IPS-15b (cell line): ENCODE measurements at regions not wholly inside any gene's neighbourhood (a gene's known extent, or its start where the extent isn't known, plus 50 kb on each side); places are given as distances from the start of the nearest gene placed in this dataset.
"Not testable (repeated sequence)": the region's sequence is repeated elsewhere in the genome, so short reads cannot be mapped to it uniquely, and the experiment has no call there.

Source experiments
- H3K27me3 ChIP-seq: one replicate; pipeline ENCODE4 v1.6.1; 2013; ENCODE audit warnings: low read length; ENCODE audit not compliant: control insufficient read depth, insufficient read depth
- H3K36me3 ChIP-seq: one replicate; pipeline ENCODE4 v1.6.1; 2013; ENCODE audit warnings: low read length; ENCODE audit not compliant: control insufficient read depth, insufficient read depth
- H3K4me1 ChIP-seq: one replicate; pipeline ENCODE4 v1.6.1; 2013; ENCODE audit warnings: mild to moderate bottlenecking, low read length; ENCODE audit not compliant: control insufficient read depth, insufficient read depth
- H3K4me3 ChIP-seq: one replicate; pipeline ENCODE4 v1.5.1; 2013; ENCODE audit warnings: low read depth, low read length
- H3K9ac ChIP-seq: one replicate; pipeline ENCODE4 v1.6.1; 2013; ENCODE audit warnings: low read depth, mild to moderate bottlenecking, low read length
- H3K9me3 ChIP-seq: one replicate; pipeline ENCODE4 v1.6.1; 2013; ENCODE audit warnings: mild to moderate bottlenecking, low read length; ENCODE audit not compliant: control insufficient read depth, insufficient read depth

- not testable (repeated sequence) for H3K27me3 ChIP-seq, H3K4me1 ChIP-seq, H3K9me3 ChIP-seq, H3K9ac ChIP-seq, H3K36me3 ChIP-seq, H3K4me3 ChIP-seq
Observed at GRCh38 chr16:16448423-16448822, 69.5 kb downstream of the NPIPA7 start.

GRCh38 chr16:16449712-16450237 is 70.8 kb downstream of the NPIPA7 start:
- not testable (repeated sequence) for H3K27me3 ChIP-seq, H3K9me3 ChIP-seq, H3K9ac ChIP-seq, H3K36me3 ChIP-seq, H3K4me1 ChIP-seq, H3K4me3 ChIP-seq

- not testable (repeated sequence) for H3K4me3 ChIP-seq, H3K9me3 ChIP-seq, H3K27me3 ChIP-seq, H3K36me3 ChIP-seq, H3K9ac ChIP-seq, H3K4me1 ChIP-seq
Observed at GRCh38 chr16:16451721-16452410, 72.9 kb downstream of the NPIPA7 start.

- not testable (repeated sequence) for H3K9me3 ChIP-seq, H3K36me3 ChIP-seq, H3K27me3 ChIP-seq, H3K9ac ChIP-seq, H3K4me1 ChIP-seq, H3K4me3 ChIP-seq
Observed at GRCh38 chr16:16458579-16458978, 79.6 kb downstream of the NPIPA7 start.

- H3K4me3 ChIP-seq, H3K9me3 ChIP-seq, H3K36me3 ChIP-seq, H3K4me1 ChIP-seq, H3K9ac ChIP-seq, H3K27me3 ChIP-seq: not testable (repeated sequence)
Observed at GRCh38 chr16:16463792-16464191, 84.9 kb downstream of the NPIPA7 start.

- not testable (repeated sequence) for H3K4me3 ChIP-seq, H3K9me3 ChIP-seq, H3K36me3 ChIP-seq, H3K4me1 ChIP-seq, H3K27me3 ChIP-seq, H3K9ac ChIP-seq
Observed at GRCh38 chr16:16488919-16489318, 110.0 kb downstream of the NPIPA7 start.

GRCh38 chr16:16489466-16489865 is 110.5 kb downstream of the NPIPA7 start:
- not testable (repeated sequence) for H3K4me1 ChIP-seq, H3K36me3 ChIP-seq, H3K9ac ChIP-seq, H3K9me3 ChIP-seq, H3K4me3 ChIP-seq, H3K27me3 ChIP-seq

GRCh38 chr16:16494114-16494513 is 115.2 kb downstream of the NPIPA7 start:
- not testable (repeated sequence) for H3K4me3 ChIP-seq, H3K9ac ChIP-seq, H3K36me3 ChIP-seq, H3K9me3 ChIP-seq, H3K4me1 ChIP-seq, H3K27me3 ChIP-seq

GRCh38 chr16:16494998-16495397 is 116.1 kb downstream of the NPIPA7 start:
- not testable (repeated sequence) for H3K4me3 ChIP-seq, H3K27me3 ChIP-seq, H3K9ac ChIP-seq, H3K9me3 ChIP-seq, H3K36me3 ChIP-seq, H3K4me1 ChIP-seq

- not testable (repeated sequence) for H3K9ac ChIP-seq, H3K4me1 ChIP-seq, H3K9me3 ChIP-seq, H3K27me3 ChIP-seq, H3K36me3 ChIP-seq, H3K4me3 ChIP-seq
Observed at GRCh38 chr16:16499875-16500274, 120.9 kb downstream of the NPIPA7 start.

GRCh38 chr16:16507041-16507440 is 128.1 kb downstream of the NPIPA7 start:
- not testable (repeated sequence) for H3K4me3 ChIP-seq, H3K4me1 ChIP-seq, H3K36me3 ChIP-seq, H3K9ac ChIP-seq, H3K27me3 ChIP-seq, H3K9me3 ChIP-seq

GRCh38 chr16:16508344-16508743 is 129.4 kb downstream of the NPIPA7 start:
- H3K36me3 ChIP-seq, H3K4me3 ChIP-seq, H3K9ac ChIP-seq: not testable (repeated sequence)

GRCh38 chr16:16519395-16519794 is 140.5 kb downstream of the NPIPA7 start:
- not testable (repeated sequence) for H3K9ac ChIP-seq, H3K27me3 ChIP-seq, H3K4me1 ChIP-seq, H3K9me3 ChIP-seq, H3K4me3 ChIP-seq, H3K36me3 ChIP-seq

More at GRCh38 chr16:16508344-16508743, 129.4 kb downstream of the NPIPA7 start:
- not testable (repeated sequence) for H3K4me1 ChIP-seq, H3K27me3 ChIP-seq, H3K9me3 ChIP-seq
